ENCODE measurements at regions not wholly inside any gene's neighbourhood (a gene's known extent, or its start where the extent isn't known, plus 50 kb on each side); places are given as distances from the start of the nearest gene placed in this dataset.

- in situ Hi-C loops (cut with MboI; ENCODE audit: low sequenced_read_pairs, unreplicated experiment): no loop called here
- no peak for TF ChIP-seq CTCF (IDR thresholded peaks at IDR 0.05; ENCODE audit: borderline replicate concordance, control extremely low read depth, extremely low read depth, insufficient read depth, missing control alignments)
- no peak for DNase-seq (ENCODE audit: low spot score)
Measured at GRCh38 chr1:79737193-79737592, 730.7 kb upstream of the ADGRL4 start.

GRCh38 chr1:79732950-79733349 is 726.4 kb upstream of the ADGRL4 start:
- DNase-seq (ENCODE audit: low spot score): no peak
- in situ Hi-C loops (cut with MboI; ENCODE audit: low sequenced_read_pairs, unreplicated experiment): no loop called here
- no peak for TF ChIP-seq CTCF (IDR thresholded peaks at IDR 0.05; ENCODE audit: borderline replicate concordance, control extremely low read depth, extremely low read depth, insufficient read depth, missing control alignments)

GRCh38 chr1:79726911-79727310 is 720.4 kb upstream of the ADGRL4 start:
- TF ChIP-seq CTCF (IDR thresholded peaks at IDR 0.05; ENCODE audit: borderline replicate concordance, control extremely low read depth, extremely low read depth, insufficient read depth, missing control alignments): no peak
- DNase-seq (ENCODE audit: low spot score): no peak
- in situ Hi-C loops (cut with MboI; ENCODE audit: low sequenced_read_pairs, unreplicated experiment): no loop called here

GRCh38 chr1:79726321-79726720 is 719.8 kb upstream of the ADGRL4 start:
- in situ Hi-C loops (cut with MboI; ENCODE audit: low sequenced_read_pairs, unreplicated experiment): no loop called here

GRCh38 chr1:79716447-79716846 is 709.9 kb upstream of the ADGRL4 start:
- no peak for DNase-seq (ENCODE audit: low spot score)
- in situ Hi-C loops (cut with MboI; ENCODE audit: low sequenced_read_pairs, unreplicated experiment): no loop called here
- no peak for TF ChIP-seq CTCF (IDR thresholded peaks at IDR 0.05; ENCODE audit: borderline replicate concordance, control extremely low read depth, extremely low read depth, insufficient read depth, missing control alignments)

More at GRCh38 chr1:79726321-79726720, 719.8 kb upstream of the ADGRL4 start:
- TF ChIP-seq CTCF (IDR thresholded peaks at IDR 0.05; ENCODE audit: borderline replicate concordance, control extremely low read depth, extremely low read depth, insufficient read depth, missing control alignments): no peak
- no peak for DNase-seq (ENCODE audit: low spot score)

- in situ Hi-C loops (cut with MboI; ENCODE audit: low sequenced_read_pairs, unreplicated experiment): no loop called here
- DNase-seq (ENCODE audit: low spot score): no peak
- TF ChIP-seq CTCF (IDR thresholded peaks at IDR 0.05; ENCODE audit: borderline replicate concordance, control extremely low read depth, extremely low read depth, insufficient read depth, missing control alignments): no peak
Measured at GRCh38 chr1:79714664-79715063, 708.1 kb upstream of the ADGRL4 start.

- TF ChIP-seq CTCF (IDR thresholded peaks at IDR 0.05; ENCODE audit: borderline replicate concordance, control extremely low read depth, extremely low read depth, insufficient read depth, missing control alignments): no peak
- peak; percentile 11 for DNase-seq (ENCODE audit: low spot score)
- in situ Hi-C loops (cut with MboI; ENCODE audit: low sequenced_read_pairs, unreplicated experiment): no loop called here
Measured at GRCh38 chr1:79711001-79711431, 704.5 kb upstream of the ADGRL4 start.
